SK-N-SH (cell line): ENCODE measurements at regions not wholly inside any gene's neighbourhood (a gene's known extent, or its start where the extent isn't known, plus 50 kb on each side); places are given as distances from the start of the nearest gene placed in this dataset.

Source experiments
- CTCF ChIA-PET: fragments of 300-600, 350-600 bp; formaldehyde crosslinking; extraction: SDS; loops from one replicate; lab custom pipeline; 2021; lab: Yijun Ruan, JAX
- POLR2A ChIA-PET: fragments of 350-600 bp; sonication (Branson Sonifier 250); formaldehyde crosslinking; extraction: SDS; loops from one replicate; lab custom pipeline; 2020; ENCODE audit warnings: antibody characterized with exemption, inconsistent platforms; lab: Yijun Ruan, JAX
- DNase-seq: peaks from one replicate; pipeline ENCODE4 v3.0.0; 2012
- H2AFZ ChIP-seq: fragments of 200-600 bp; sonication (generic); 2 replicates; pipeline ENCODE4 v1.8.1; 2016; ENCODE audit warnings: antibody characterized with exemption, mild to moderate bottlenecking, low read depth
- H3F3A ChIP-seq: fragments of 200-600 bp; sonication (generic); replicated peaks from 2 replicates; pipeline ENCODE3; 2016; ENCODE audit warnings: antibody characterized with exemption, mild to moderate bottlenecking; ENCODE audit not compliant: insufficient read depth
- H3K27ac ChIP-seq, 2 experiments: fragments of 200-500 bp in 1 of 2; fragments of 200-600 bp in 1 of 2; sonication (Bioruptor generic) in 1 of 2; sonication (generic), shearing (Covaris generic) in 1 of 2; 2 replicates each; pipeline versions ENCODE4 v1.5.1 to v1.6.1; 2014 to 2016; ENCODE audit warnings: low read depth in 2 of 2, inconsistent platforms in 1 of 2, low read length in 1 of 2, mild to moderate bottlenecking in 1 of 2, mixed read lengths in 1 of 2
- H3K27me3 ChIP-seq: fragments of 200-600 bp; sonication (generic), shearing (Covaris generic); 2 replicates; pipeline ENCODE4 v1.6.1; 2016; ENCODE audit warnings: mixed run types; ENCODE audit not compliant: insufficient read depth
- H3K36me3 ChIP-seq, 2 experiments: fragments of 200-500 bp in 1 of 2; fragments of 200-600 bp in 1 of 2; sonication (Bioruptor generic) in 1 of 2; sonication (generic) in 1 of 2; replicated peaks in 1 of 2; 2 replicates each; pipeline versions ENCODE3 to v1.5.1; 2014 to 2016; ENCODE audit warnings: low read length in 1 of 2, mild to moderate bottlenecking in 1 of 2; ENCODE audit not compliant: insufficient read depth in 2 of 2, control insufficient read depth in 1 of 2
- H3K4me1 ChIP-seq, 2 experiments: fragments of 200-500 bp in 1 of 2; fragments of 200-600 bp in 1 of 2; sonication (Bioruptor generic) in 1 of 2; sonication (generic), shearing (Covaris generic) in 1 of 2; 2 replicates each; pipeline versions ENCODE4 v1.5.1 to v1.6.1; 2014 to 2016; ENCODE audit warnings: low read depth in 1 of 2, low read length in 1 of 2, mixed run types in 1 of 2; ENCODE audit not compliant: insufficient read depth in 2 of 2, control insufficient read depth in 1 of 2
- H3K4me2 ChIP-seq: fragments of 200-600 bp; sonication (generic), shearing (Covaris generic); 2 replicates; pipeline ENCODE4 v1.6.1; 2017; ENCODE audit warnings: mixed run types
- H3K4me3 ChIP-seq, 2 experiments: fragments of 200-500 bp in 1 of 2; fragments of 200-600 bp in 1 of 2; sonication (Bioruptor generic) in 1 of 2; sonication (generic), shearing (Covaris generic) in 1 of 2; 2 replicates each; pipeline versions ENCODE4 v1.5.1 to v1.8.1; 2014 to 2016; ENCODE audit warnings: low read depth in 2 of 2, inconsistent platforms in 1 of 2, low read length in 1 of 2, mild to moderate bottlenecking in 1 of 2, mixed read lengths in 1 of 2, moderate library complexity in 1 of 2
- H3K79me2 ChIP-seq: fragments of 200-600 bp; sonication (generic); 2 replicates; pipeline ENCODE4 v1.8.1; 2017; ENCODE audit warnings: mild to moderate bottlenecking; ENCODE audit not compliant: insufficient read depth
- H3K9ac ChIP-seq: fragments of 200-600 bp; sonication (generic); 2 replicates; pipeline ENCODE4 v1.6.1; 2017; ENCODE audit warnings: mixed run types
- H3K9me2 ChIP-seq: fragments of 200-600 bp; sonication (generic); 2 replicates; pipeline ENCODE4 v1.6.1; 2017; ENCODE audit warnings: mixed run types
- H3K9me3 ChIP-seq: fragments of 200-600 bp; sonication (generic); 2 replicates; pipeline ENCODE4 v1.6.1; 2017; ENCODE audit warnings: mixed run types, mild to moderate bottlenecking, moderate library complexity
- H4K20me1 ChIP-seq: fragments of 200-600 bp; sonication (generic); 2 replicates; pipeline ENCODE4 v1.6.1; 2017; ENCODE audit warnings: mild to moderate bottlenecking, mixed run types; ENCODE audit not compliant: insufficient read depth
- EZH2phosphoT487 ChIP-seq: fragments of 200-600 bp; sonication (generic); IDR thresholded peaks from 2 replicates; pipeline ENCODE4 v1.6.1; 2017; ENCODE audit warnings: low read depth, mixed run types, mild to moderate bottlenecking, antibody characterized with exemption, moderate library complexity, borderline replicate concordance
- FOSL2 ChIP-seq: IDR thresholded peaks from 2 replicates; pipeline ENCODE4 v1.4.0; 2012; ENCODE audit warnings: low read depth, mild to moderate bottlenecking, moderate library complexity, borderline replicate concordance
- FOXJ3 ChIP-seq: sonication (generic); formaldehyde crosslinking; IDR thresholded peaks from 2 replicates; pipeline ENCODE4 v1.5.1; 2020; ENCODE audit warnings: mild to moderate bottlenecking, missing genetic modification reagents
- GATA2 ChIP-seq: sonication (generic); formaldehyde crosslinking; IDR thresholded peaks from 2 replicates; pipeline ENCODE4 v1.5.0; 2020; ENCODE audit warnings: mild to moderate bottlenecking, missing genetic modification reagents
- JUND ChIP-seq: IDR thresholded peaks from 2 replicates; pipeline ENCODE4 v1.4.0; 2012
- MXI1 ChIP-seq: IDR thresholded peaks from 2 replicates; pipeline ENCODE4 v1.6.1; 2012; ENCODE audit warnings: mild to moderate bottlenecking, low read depth, low read length, improper control_type of control experiment
- NFIC ChIP-seq: IDR thresholded peaks from 2 replicates; pipeline ENCODE4 v1.4.0; 2012; ENCODE audit warnings: borderline replicate concordance
- NRF1 ChIP-seq: IDR thresholded peaks from 2 replicates; pipeline ENCODE4 v1.6.1; 2012; ENCODE audit warnings: low read depth, mild to moderate bottlenecking, low read length
- POLR2AphosphoS5 ChIP-seq: IDR thresholded peaks from 2 replicates; pipeline ENCODE4 v1.6.1; 2012; ENCODE audit warnings: low read depth, low read length
- RAD21 ChIP-seq: IDR thresholded peaks from 2 replicates; pipeline ENCODE4 v1.6.1; 2012; ENCODE audit warnings: mild to moderate bottlenecking, low read length
- RCOR1 ChIP-seq: fragments of 150-350 bp; IDR thresholded peaks from 2 replicates; pipeline ENCODE4 v1.6.1; 2017; ENCODE audit warnings: antibody characterized with exemption, low read length
- RXRA ChIP-seq: IDR thresholded peaks from 2 replicates; pipeline ENCODE4 v1.4.0; 2012; ENCODE audit warnings: low read depth, mild to moderate bottlenecking, borderline replicate concordance
- TAF1 ChIP-seq: IDR thresholded peaks from 2 replicates; pipeline ENCODE4 v1.6.1; 2012; ENCODE audit warnings: low read depth, mild to moderate bottlenecking, low read length, moderate library complexity, borderline replicate concordance
- TCF12 ChIP-seq: IDR thresholded peaks from 2 replicates; pipeline ENCODE4 v1.4.0; 2012
- TEAD4 ChIP-seq: IDR thresholded peaks from 2 replicates; pipeline ENCODE4 v1.4.0; 2012; ENCODE audit warnings: mild to moderate bottlenecking, borderline replicate concordance; ENCODE audit not compliant: insufficient read depth
- WGBS: methylation state at CpG from one replicate; pipeline ENCODE4 v1.1.6; 2017; ENCODE audit warnings: low lambda C conversion rate; 5-methylcytosine and 5-hydroxymethylcytosine counted together
- TF ChIP-seq, protein P1 (sequence below): fragments of 200-600 bp; sonication (generic); IDR thresholded peaks from 2 replicates; pipeline ENCODE4 v1.6.1; 2017; ENCODE audit warnings: antibody characterized with exemption, mild to moderate bottlenecking, moderate library complexity
- TF ChIP-seq, protein P2 (sequence below): IDR thresholded peaks from 2 replicates; pipeline ENCODE4; 2012
- TF ChIP-seq, protein P3 (sequence below): IDR thresholded peaks from 2 replicates; pipeline ENCODE4 v1.6.1; 2012; ENCODE audit warnings: mild to moderate bottlenecking, low read depth, low read length, moderate library complexity
- TF ChIP-seq, protein P4 (sequence below): fragments of 150-350 bp; IDR thresholded peaks from 2 replicates; pipeline ENCODE4 v1.6.1; 2017; ENCODE audit warnings: antibody characterized with exemption, low read length, low read depth, borderline replicate concordance
- TF ChIP-seq, protein P5 (sequence below): IDR thresholded peaks from 2 replicates; pipeline ENCODE4 v1.4.0; 2012; ENCODE audit warnings: low read depth, borderline replicate concordance

DNA sequence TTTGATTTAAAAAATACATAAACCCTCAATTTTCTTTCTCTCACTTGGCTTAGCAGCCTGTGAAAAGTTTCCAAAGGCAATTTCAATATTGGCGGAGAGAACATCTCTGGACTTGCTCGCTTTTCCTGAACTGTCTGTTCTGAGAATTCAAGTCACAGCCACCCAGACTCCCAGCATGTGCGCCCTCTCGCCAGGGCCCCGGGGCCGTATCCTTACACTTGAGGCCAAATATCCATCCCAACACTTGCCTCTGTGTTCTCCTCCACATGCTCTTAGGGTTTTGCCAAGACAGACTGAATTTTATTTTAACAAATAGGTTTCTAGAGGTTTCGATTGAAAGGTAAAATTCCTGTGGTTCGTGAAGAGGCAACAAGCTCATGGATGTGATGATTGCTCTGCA, 111.5 kb upstream of the GPR26 start:
- 44% methylated on average over 8 of the region's 8 CpGs for WGBS
- no peak for TF ChIP-seq NRF1
- no peak for TF ChIP-seq FOSL2
- TF ChIP-seq EZH2phosphoT487 = no peak
- TF ChIP-seq, protein P1, sequence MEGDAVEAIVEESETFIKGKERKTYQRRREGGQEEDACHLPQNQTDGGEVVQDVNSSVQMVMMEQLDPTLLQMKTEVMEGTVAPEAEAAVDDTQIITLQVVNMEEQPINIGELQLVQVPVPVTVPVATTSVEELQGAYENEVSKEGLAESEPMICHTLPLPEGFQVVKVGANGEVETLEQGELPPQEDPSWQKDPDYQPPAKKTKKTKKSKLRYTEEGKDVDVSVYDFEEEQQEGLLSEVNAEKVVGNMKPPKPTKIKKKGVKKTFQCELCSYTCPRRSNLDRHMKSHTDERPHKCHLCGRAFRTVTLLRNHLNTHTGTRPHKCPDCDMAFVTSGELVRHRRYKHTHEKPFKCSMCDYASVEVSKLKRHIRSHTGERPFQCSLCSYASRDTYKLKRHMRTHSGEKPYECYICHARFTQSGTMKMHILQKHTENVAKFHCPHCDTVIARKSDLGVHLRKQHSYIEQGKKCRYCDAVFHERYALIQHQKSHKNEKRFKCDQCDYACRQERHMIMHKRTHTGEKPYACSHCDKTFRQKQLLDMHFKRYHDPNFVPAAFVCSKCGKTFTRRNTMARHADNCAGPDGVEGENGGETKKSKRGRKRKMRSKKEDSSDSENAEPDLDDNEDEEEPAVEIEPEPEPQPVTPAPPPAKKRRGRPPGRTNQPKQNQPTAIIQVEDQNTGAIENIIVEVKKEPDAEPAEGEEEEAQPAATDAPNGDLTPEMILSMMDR = no peak
- TF ChIP-seq RAD21 = no peak
- no peak for TF ChIP-seq TCF12
- no peak for TF ChIP-seq TAF1
- no peak for TF ChIP-seq JUND
- no peak for TF ChIP-seq NFIC
- TF ChIP-seq RXRA = no peak
- no peak for TF ChIP-seq GATA2 (CRISPR knock-in tag)
- no peak for TF ChIP-seq MXI1
- TF ChIP-seq, protein P2, sequence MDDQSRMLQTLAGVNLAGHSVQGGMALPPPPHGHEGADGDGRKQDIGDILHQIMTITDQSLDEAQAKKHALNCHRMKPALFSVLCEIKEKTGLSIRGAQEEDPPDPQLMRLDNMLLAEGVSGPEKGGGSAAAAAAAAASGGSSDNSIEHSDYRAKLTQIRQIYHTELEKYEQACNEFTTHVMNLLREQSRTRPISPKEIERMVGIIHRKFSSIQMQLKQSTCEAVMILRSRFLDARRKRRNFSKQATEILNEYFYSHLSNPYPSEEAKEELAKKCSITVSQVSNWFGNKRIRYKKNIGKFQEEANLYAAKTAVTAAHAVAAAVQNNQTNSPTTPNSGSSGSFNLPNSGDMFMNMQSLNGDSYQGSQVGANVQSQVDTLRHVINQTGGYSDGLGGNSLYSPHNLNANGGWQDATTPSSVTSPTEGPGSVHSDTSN = no peak
- no peak for TF ChIP-seq RCOR1
- no peak for TF ChIP-seq POLR2AphosphoS5
- TF ChIP-seq, protein P3, sequence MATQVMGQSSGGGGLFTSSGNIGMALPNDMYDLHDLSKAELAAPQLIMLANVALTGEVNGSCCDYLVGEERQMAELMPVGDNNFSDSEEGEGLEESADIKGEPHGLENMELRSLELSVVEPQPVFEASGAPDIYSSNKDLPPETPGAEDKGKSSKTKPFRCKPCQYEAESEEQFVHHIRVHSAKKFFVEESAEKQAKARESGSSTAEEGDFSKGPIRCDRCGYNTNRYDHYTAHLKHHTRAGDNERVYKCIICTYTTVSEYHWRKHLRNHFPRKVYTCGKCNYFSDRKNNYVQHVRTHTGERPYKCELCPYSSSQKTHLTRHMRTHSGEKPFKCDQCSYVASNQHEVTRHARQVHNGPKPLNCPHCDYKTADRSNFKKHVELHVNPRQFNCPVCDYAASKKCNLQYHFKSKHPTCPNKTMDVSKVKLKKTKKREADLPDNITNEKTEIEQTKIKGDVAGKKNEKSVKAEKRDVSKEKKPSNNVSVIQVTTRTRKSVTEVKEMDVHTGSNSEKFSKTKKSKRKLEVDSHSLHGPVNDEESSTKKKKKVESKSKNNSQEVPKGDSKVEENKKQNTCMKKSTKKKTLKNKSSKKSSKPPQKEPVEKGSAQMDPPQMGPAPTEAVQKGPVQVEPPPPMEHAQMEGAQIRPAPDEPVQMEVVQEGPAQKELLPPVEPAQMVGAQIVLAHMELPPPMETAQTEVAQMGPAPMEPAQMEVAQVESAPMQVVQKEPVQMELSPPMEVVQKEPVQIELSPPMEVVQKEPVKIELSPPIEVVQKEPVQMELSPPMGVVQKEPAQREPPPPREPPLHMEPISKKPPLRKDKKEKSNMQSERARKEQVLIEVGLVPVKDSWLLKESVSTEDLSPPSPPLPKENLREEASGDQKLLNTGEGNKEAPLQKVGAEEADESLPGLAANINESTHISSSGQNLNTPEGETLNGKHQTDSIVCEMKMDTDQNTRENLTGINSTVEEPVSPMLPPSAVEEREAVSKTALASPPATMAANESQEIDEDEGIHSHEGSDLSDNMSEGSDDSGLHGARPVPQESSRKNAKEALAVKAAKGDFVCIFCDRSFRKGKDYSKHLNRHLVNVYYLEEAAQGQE = no peak
- no peak for TF ChIP-seq FOXJ3 (CRISPR knock-in tag)
- TF ChIP-seq, protein P4, sequence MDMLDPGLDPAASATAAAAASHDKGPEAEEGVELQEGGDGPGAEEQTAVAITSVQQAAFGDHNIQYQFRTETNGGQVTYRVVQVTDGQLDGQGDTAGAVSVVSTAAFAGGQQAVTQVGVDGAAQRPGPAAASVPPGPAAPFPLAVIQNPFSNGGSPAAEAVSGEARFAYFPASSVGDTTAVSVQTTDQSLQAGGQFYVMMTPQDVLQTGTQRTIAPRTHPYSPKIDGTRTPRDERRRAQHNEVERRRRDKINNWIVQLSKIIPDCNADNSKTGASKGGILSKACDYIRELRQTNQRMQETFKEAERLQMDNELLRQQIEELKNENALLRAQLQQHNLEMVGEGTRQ = no peak
- TF ChIP-seq, protein P5, sequence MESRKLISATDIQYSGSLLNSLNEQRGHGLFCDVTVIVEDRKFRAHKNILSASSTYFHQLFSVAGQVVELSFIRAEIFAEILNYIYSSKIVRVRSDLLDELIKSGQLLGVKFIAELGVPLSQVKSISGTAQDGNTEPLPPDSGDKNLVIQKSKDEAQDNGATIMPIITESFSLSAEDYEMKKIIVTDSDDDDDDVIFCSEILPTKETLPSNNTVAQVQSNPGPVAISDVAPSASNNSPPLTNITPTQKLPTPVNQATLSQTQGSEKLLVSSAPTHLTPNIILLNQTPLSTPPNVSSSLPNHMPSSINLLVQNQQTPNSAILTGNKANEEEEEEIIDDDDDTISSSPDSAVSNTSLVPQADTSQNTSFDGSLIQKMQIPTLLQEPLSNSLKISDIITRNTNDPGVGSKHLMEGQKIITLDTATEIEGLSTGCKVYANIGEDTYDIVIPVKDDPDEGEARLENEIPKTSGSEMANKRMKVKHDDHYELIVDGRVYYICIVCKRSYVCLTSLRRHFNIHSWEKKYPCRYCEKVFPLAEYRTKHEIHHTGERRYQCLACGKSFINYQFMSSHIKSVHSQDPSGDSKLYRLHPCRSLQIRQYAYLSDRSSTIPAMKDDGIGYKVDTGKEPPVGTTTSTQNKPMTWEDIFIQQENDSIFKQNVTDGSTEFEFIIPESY = no peak
- TF ChIP-seq TEAD4 = no peak
- TF ChIP-seq, all 33 proteins: peak for 0

More for the DNA sequence above, 111.5 kb upstream of the GPR26 start:
- Histone ChIP-seq H3K27ac (no peak overlapping the region), H3K4me1 (no peaks in the 10 kb centered on the region), H3K27me3 (no peaks in the 10 kb centered on the region), H4K20me1 (no peaks in the 10 kb centered on the region), H3K79me2 (no peaks in the 10 kb centered on the region), H3K9ac (no peak overlapping the region), H3F3A (no peaks in the 10 kb centered on the region), H2AFZ (no peak overlapping the region), H3K4me3 (no peak overlapping the region), H3K9me2 (no peaks in the 10 kb centered on the region), H3K9me3 (no peaks in the 10 kb centered on the region), H3K4me2 (no peak overlapping the region), H3K36me3 (no peaks in the 10 kb centered on the region)
- CTCF ChIA-PET = interaction anchor here (1.8 to 2.0 kb wide), 2 partner anchors 421 to 511 kb away, joined by 7 to 8 read pairs; no protein-coding TSS in a partner anchor
- DNase-seq = no peak
- POLR2A ChIA-PET = no interaction called here
